Inflammatory macrophage treated with lipopolysaccharide for 1 hour (primary cell): ENCODE measurements at regions not wholly inside any gene's neighbourhood (a gene's known extent, or its start where the extent isn't known, plus 50 kb on each side); places are given as distances from the start of the nearest gene placed in this dataset.

ENCODE experiments used
- DNase-seq, 2 donors: peaks; one replicate each; pipeline ENCODE4 v3.0.0-alpha.2; 2020 to 2022

DNA sequence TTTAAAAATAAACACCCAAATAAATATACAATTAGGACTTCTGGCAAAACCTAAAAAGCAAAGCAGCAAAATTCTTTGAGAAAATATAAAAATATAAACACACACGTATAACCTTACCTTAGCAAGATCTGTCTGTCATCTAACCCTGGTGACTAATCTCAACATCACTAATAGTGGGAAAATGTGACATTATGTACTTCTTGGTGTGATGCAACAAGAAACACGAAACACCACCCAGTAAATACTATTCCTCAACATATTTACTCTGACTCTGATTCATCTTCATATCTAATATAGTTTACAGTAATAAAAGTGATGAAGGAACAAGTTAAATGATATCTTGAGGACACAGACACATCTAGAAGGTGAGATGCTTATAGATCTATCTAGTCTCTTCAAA lies 332.6 kb upstream of the MANEA start:
- peak in 1 of 2 donors; percentile 0 for DNase-seq

DNA sequence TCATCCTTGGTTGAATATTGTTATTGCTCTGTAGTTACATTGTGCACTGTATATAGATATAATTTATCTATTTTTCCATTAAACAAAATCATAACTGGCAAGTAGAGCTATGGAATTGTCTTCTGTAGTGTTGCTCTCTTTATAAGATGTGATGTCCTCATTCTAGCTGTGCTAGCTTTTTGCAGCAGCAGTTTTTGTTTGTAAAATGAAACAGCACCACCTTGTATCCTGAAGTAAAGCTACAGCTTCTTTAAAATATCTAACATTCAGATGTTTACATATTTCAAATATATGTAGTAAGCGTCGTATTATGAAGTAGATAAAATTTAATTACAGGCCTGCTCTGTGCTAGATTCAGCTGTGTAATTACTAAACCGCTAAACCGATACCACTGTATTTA lies 328.8 kb upstream of the MANEA start:
- no peak for DNase-seq

DNA sequence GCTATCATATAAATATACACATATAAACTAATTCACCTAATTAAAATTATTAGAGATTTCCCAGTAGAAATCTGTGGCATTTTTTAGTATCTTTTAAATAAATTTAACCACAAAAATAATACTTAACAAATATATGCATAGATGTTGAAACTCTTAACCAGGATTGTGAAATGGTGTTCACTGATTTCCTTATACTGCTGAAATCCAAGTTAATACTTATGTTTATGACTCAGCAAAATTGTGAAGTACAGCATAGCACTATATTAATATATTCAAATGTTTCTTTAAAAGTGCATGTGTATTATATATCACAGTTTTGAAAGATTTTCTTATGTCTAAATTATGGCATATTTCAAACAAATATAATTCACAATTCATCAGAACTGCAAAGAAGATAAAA lies 328.2 kb upstream of the MANEA start:
- peak; percentile 33 to 63 for DNase-seq

DNA sequence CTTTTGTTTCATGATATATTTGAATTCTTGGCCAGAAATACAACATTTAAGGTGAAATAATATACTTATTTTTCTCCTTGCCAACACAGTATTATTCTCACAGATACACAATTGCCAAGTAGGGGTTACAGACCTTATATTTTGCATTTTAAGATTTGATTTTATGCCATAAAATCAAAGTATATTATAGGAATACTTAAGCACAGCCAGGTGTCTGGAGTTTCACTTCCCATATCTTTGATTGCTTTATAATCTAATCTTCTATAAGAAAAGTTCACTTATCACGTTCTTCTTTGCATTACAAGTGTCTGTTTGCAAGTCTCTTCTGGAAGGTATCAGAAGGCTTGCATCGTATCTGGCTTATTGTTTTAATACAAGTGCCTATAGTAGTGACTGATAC lies 327.7 kb upstream of the MANEA start:
- DNase-seq, result no peak

DNA sequence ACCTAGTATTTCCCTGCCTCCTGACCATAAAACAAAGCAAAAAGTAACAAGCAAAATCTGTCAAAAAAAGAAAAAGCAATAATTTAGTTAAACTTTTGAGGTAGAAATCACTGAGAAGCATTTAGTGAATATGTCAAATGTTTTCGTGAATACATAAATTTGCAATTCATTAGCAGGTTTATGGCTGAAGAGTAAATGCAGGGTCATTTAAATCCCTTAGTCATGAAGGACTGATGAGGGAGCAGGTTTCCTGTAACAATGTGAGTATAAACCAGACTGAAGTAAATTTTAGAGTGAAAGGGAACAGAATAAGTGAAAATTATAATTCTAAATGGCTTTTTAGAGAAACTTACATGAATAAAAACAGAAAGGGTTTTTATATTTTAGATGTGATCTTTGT lies 313.5 kb upstream of the MANEA start:
- no peak for DNase-seq

DNA sequence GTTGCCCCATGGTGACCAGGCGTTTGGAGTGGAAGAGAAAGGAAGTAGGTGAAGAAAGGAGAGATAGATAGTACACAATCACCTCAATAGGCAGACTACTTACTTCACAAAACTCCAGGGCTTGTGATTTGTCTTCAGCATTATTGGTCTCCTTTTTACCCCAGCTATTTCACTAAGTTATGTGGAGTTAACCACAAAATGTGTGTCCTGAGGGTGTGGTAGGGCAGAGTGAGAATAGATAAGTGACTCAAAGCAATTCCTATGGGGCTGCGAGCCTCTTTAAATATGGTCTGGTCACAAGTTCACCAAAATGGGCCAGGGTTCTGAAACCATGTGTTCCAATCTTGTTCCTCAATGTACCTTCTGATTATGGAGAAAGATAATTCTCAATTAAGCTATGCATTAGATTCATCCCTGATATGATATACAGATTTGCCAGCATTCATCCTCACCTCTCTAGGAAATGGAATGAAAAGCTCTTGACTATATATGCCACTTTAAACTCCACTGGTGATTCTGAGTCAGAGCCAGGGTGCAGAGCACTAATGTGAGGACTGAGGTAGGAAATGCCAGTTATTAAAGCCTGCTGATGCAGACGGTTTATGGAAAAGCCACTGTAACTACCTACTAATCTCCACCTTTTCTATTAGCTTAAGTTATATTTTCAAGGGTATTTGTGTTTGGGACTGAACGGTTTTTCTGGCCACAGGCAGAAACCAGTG lies 310.6 kb upstream of the MANEA start:
- no peak for DNase-seq

DNA sequence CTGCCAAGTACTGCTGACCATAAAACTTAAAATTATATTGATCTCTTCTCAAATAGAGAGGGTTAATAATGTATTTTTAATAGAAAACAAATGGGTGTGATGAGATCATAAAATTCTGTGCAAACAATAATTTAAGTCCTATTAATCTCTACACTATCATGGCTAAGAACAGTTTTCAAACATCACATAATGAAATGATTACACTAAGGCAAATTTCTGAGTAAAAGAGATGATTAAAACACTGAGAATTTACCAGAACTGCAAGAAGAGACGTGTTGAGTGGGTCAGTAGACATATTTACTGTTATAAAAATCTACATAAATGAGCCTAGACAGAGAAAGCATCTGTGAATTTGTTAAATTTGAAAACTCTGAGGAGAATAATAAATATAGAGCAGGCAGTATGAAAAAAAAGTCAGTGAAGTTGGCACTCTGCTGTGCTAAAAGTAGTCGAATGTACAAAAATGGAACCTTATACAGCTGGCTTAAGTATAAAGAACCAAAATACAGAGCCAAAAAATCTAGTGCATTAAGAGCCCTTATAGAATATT lies 302.6 kb upstream of the MANEA start:
- DNase-seq, result no peak

DNA sequence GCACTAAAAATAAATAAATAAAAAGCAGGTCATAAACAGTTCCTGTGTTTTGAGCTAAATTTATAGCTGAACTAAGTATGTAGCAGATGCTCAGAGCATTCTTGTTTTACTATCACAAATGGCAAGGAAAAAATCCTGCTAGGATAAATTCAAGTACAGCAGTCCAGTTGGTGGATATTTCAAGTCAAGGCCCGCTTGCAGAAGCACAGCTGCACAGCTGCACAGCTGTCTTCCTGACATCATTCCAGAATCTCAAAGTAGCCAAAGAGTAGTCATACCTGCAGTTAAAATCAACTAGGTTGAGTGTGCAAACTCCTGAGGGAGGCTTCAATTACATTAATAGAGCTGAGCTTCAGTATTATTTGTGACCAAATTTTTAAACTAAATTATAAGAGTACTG lies 297.7 kb upstream of the MANEA start:
- no peak for DNase-seq

DNA sequence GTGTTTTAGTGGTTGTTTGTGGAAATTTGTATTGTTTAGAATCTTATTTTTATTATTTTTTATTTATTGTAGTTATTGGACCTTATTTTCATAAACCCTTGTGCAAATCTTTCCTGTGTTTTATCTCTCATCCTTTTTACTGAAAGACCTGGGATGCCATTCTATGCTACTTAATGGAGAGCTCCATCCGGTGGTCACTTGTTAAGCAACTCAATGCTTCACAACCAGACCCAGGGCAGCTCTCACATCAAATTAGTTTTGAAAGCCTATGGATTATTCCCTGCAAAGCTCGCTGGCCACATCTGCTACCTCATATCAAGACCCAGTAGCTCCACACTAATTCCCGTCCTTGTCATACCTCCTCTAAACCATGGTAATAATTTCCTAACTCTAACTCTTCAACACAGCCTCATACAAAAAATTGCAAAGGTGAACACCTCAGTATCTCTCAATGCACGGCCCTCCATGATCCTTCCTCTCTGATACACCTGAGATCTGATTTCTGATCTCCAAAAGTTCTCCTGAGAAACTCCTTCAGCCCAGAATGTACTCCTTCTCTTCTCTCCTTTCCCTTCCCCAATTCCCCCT lies 296.6 kb upstream of the MANEA start:
- no peak for DNase-seq

DNA sequence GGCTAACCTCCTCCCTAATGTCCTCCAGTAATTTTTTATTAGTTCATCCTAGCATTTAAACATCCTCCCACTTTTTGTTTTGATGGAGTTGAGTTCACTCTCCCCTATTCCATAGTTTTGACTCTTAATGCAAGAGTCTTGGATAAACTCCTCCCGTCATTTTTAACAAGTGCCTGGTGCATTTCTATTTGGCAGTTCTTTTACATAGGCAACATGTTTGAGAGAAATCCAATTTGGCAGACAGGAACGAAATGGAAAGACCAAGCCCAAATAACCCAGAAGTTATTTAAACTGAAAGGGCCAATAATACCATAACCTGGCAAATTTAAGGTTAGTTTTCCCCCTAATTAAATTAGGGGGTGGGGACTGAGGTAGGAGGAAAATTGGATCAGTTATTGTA lies 291.5 kb upstream of the MANEA start:
- no peak for DNase-seq

DNA sequence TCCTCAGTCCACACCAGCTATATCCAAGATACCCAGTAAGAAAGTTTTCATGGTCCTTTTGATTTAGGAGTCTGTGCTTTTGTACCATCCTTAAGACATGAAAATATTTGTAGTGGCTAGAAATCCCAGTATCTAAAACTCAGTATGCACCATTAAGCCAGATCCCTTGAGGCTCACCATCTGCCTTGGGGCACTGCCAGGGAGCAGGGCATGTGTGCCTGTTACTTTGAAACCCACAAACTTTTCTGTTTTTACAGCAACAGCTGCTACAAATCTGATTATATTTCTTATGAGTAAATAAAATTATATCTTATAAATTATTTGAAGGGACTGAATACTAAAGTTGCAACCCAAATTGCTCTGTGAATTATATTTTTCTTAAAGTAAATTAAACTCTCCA lies 290.5 kb upstream of the MANEA start:
- DNase-seq, result no peak

DNA sequence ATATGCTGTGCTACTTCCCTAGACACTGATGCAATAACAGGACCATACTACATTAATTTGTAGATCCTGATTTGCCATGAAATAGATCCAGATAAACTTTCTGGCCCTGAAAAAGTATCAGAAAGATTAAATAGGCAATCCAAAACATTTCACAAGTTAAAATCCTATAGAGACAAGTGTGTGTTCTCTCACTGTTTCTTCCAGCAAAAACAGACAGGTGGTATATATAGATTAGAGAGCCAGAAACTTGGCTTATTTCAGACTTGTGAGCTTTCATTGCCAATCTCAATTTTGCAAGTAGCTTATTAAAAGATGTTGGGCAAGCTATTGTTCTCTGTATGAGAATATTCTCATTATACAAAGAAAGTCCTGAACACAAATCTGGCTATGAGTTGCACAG lies 289.1 kb upstream of the MANEA start:
- no peak for DNase-seq

DNA sequence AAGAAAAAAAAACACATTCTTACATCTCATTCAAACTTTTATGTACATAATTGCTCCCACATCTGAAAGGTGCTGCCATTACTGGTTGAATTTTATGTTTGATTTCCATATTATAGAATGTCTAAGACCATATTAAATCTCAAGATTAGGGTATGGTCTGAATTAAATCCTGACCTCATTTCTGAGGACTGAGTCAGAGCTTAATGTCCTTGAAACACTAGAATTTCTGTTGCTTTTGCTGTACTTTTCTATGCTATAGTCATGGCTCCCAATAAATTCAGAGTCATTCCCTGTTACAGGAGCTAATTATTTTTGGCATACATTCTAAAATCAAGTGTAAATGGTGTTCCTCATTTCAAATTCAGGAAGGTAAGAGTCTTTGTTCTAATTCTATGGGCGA lies 285.3 kb upstream of the MANEA start:
- no peak for DNase-seq

DNA sequence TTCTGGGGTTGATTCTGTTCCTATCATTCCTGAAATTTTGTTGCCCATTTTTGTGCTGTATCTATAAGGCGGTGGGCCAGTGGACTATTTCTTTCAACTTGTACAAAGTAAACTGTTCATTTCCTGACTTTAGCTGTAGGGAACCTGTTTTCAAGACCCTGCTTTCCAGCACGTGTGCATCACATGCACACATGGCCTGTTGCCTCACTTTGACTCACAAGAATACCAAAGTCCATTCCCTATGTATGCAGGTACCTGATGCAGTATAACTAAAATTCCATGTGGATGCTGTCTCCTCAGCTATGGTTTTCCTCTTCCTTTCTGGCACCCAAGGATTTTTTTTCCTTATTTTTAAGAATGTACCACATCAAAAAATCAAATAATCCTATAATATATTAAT lies 284.1 kb upstream of the MANEA start:
- DNase-seq, result no peak

DNA sequence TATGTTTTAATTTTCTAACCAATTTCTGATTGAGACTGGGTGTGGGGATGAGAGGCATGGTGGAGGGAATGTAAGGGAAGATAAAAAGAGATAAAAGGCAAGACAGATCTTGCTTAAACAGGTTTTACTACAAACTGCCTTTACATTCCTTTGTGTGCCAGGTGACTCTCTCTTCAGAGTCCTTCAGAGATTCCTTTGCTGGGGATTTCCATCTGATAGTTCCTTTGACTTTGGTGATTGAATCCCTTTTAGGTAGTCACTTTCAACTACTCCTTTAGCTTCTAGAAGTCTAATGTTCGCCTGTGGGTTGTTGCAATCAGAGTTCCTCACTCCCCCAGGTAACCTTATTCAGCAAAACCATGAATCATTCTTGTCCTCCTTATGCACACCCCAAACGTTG lies 283.3 kb upstream of the MANEA start:
- DNase-seq, result no peak

DNA sequence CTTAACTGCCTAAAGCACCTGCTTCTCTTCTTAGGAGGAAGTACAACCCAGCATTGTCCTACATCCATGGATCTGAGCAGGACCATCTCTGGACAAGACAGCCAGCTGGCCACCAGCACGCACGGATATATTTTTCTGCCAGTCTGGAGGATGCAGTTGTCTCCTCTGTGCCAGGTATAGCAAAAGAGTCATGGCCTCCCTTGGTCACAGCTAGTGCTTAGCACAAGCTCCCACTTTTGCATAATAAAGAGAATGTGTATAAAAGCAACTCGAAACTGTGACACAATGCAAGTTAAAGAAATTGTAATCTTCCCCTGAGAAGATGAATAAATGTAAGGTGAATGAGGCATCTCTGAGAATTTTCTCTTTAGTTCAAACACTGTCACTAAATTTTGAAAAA lies 267.8 kb upstream of the MANEA start:
- no peak for DNase-seq

DNA sequence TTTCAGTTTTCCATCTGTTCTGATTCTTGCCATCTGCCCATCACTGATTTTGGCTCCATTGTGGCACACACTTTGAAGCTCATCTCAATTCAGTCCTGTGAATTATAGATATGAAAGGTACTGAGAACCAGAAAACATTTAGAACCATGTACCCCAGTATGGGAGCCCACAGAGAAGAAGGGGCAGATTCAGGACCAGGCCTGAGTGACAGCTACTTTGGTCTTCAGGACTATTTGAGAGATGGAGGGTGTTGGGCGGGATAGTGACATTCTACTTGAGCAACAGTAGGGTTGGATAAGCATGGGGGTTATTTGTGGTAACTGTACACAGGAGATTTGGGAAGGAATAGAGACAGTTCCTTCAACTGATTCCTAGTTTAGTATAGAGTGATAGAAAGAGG lies 259.2 kb upstream of the MANEA start:
- no peak for DNase-seq

DNA sequence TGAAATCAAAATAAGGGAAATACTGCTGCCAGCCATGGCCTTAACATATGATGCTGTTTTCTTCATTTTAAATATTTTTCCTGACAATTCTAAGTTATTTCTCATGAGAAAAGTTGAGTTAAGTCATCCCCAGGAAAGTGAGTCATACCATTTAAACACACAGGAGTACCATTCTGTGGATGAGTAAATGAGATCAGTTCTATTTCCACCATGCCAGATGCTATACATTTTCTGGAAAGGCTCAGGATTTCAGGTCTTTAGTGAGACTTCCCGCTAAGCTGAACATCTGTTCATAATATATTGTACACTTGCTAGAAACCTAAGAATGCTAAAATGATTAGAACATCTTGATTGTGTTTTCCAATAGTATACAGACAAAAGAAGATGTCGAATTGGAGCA lies 256.2 kb upstream of the MANEA start:
- DNase-seq, result no peak

DNA sequence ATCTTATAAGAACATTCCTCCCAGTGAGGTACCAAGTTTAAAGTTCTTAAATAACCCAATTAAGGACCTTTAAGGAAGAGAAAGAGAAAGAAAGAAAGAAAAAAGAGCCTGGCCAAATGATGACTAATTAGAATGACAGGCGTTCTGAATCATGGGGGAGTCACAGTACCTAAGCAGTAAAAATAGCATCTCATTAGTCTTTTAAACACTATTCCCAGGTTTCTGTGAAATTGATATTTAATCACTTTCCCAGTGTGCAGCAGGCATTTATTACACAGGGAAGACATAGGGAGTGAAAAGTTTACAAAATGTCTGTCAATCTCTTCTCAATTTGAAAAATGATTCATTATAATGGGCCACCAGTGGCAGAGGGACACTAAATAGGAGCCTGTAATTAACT lies 251.4 kb upstream of the MANEA start:
- DNase-seq, result no peak

DNA sequence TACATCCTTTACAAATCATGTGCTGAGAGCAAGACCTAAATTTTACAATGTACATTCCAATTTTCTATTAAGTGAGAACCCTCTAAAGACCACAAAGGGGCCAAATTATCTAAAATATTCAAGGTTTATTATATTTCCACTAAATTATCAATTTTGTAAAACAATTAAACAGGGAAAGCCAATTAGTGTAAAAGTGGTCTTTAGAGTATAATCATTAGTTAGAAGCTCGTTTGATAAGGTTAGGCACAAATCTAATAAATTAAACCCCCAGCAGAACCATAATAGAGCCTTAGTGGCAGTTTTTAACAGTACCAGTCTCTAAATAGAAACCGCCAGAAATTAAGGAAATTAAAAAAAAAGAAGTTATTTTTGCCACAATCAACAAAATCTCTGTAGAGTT lies 249.1 kb upstream of the MANEA start:
- no peak for DNase-seq

DNA sequence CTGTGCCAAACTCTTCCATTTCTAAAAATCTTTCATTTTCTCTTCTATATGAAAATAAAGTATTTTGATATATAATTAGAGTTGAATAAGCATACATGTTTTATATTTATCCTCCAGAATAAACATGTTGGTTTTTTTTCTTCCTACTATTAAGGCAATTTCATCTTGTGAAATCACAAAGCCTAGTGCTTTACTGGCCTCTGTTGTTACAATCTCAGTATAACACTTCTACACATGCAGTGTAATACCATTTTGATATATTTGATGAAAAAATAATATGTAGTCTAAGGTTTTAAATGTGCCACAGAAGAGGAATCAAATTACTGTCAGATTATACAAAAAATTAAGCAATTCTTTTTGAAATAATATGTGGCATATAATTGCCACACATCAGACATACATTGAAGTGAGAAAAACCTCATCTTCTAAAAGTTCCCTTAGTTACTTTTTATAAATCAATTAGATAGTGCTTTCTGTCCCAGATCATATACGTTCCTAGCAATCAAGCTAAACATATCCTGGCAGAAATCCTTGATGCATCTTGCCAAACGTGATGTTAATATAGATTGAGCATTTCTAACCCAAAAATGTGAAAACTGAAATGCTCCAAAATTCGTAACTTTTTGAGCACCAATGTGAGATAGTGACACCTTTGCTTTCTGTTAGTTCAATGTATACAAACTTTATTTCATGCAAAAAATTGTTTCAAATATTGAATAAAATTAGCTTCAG lies 225.1 kb upstream of the MANEA start:
- no peak for DNase-seq

DNA sequence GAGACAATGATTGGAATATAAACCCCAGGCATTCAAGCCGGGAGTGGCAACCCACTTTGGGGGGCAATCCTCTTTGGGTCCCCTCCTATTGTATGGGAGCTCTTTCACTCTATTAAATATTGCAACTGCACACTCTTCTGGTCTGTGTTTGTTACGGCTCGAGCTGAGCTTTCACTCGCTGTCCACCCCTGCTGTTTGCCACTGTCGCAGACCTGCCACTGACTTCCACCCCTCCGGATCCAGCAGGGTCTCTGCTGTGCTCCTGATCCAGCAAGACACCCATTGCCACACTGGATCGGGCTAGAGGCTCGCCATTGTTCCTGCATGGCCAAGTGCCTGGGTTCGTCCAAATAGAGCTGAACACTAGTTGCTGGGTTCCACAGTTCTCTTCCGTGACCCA lies 222.8 kb upstream of the MANEA start:
- no peak for DNase-seq

DNA sequence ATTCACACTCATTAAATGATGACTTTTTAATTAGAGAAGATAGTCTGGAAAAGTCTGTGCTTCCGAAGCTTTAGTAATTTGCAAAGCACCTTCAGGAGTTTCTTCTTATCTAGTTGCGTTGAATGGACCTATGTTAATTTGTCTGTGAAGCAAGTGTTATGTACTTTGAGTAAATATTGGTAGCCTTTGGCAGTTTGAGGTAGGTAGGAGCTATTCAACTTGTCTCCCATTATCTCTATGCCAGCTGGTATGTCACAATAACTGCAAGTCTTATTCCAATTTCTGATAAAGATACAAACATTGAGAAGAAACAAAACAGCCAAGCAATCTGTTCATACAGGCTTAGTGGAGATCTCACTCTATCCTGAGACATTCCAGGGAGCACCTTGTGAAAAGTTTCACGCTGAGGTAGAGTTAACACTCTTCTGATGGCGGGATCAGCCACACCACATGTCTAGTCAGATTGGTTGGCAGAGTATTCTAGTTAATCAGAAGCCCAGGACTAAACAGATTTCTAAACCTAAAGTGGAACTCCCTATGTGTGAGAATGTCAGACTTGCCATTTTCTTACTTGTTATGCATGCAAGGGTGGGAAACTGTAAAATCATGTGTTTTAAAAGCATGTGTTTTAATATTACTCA lies 219.8 kb upstream of the MANEA start:
- no peak for DNase-seq
